ENCODE measurements at regions not wholly inside any gene's neighbourhood (a gene's known extent, or its start where the extent isn't known, plus 50 kb on each side); places are given as distances from the start of the nearest gene placed in this dataset.

DNA sequence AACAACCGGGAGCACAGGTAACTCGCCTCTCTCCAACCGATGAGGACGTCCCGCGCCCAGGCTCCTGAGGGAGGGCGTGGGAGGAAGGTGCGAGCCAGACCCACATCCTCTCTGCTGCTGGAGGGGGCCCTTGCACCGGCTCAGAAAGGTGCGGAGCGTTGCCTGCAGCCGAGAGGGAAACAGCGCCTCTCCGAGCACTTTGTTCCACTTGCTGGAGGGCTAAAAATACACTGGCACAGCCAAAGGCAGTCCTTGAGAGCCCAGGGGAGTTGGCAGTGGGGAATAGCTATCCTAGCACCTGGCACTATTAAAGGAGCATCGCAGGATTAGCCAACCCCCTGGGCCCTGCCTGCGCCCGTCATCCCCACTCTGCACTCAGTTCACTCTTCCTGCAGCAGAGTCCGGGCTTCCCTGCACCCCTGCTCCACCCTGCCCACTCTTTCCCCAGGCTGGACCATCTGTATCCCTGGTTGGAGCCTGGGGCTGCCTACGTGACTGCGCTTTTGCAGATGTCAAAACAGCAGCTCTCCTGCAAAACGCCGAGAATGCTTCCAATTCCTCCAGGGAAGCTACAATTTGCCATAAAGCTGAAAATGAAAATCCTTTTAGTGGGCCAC lies 108.9 kb downstream of the SNX5 start (continued):
- TF ChIP-seq, protein P1, sequence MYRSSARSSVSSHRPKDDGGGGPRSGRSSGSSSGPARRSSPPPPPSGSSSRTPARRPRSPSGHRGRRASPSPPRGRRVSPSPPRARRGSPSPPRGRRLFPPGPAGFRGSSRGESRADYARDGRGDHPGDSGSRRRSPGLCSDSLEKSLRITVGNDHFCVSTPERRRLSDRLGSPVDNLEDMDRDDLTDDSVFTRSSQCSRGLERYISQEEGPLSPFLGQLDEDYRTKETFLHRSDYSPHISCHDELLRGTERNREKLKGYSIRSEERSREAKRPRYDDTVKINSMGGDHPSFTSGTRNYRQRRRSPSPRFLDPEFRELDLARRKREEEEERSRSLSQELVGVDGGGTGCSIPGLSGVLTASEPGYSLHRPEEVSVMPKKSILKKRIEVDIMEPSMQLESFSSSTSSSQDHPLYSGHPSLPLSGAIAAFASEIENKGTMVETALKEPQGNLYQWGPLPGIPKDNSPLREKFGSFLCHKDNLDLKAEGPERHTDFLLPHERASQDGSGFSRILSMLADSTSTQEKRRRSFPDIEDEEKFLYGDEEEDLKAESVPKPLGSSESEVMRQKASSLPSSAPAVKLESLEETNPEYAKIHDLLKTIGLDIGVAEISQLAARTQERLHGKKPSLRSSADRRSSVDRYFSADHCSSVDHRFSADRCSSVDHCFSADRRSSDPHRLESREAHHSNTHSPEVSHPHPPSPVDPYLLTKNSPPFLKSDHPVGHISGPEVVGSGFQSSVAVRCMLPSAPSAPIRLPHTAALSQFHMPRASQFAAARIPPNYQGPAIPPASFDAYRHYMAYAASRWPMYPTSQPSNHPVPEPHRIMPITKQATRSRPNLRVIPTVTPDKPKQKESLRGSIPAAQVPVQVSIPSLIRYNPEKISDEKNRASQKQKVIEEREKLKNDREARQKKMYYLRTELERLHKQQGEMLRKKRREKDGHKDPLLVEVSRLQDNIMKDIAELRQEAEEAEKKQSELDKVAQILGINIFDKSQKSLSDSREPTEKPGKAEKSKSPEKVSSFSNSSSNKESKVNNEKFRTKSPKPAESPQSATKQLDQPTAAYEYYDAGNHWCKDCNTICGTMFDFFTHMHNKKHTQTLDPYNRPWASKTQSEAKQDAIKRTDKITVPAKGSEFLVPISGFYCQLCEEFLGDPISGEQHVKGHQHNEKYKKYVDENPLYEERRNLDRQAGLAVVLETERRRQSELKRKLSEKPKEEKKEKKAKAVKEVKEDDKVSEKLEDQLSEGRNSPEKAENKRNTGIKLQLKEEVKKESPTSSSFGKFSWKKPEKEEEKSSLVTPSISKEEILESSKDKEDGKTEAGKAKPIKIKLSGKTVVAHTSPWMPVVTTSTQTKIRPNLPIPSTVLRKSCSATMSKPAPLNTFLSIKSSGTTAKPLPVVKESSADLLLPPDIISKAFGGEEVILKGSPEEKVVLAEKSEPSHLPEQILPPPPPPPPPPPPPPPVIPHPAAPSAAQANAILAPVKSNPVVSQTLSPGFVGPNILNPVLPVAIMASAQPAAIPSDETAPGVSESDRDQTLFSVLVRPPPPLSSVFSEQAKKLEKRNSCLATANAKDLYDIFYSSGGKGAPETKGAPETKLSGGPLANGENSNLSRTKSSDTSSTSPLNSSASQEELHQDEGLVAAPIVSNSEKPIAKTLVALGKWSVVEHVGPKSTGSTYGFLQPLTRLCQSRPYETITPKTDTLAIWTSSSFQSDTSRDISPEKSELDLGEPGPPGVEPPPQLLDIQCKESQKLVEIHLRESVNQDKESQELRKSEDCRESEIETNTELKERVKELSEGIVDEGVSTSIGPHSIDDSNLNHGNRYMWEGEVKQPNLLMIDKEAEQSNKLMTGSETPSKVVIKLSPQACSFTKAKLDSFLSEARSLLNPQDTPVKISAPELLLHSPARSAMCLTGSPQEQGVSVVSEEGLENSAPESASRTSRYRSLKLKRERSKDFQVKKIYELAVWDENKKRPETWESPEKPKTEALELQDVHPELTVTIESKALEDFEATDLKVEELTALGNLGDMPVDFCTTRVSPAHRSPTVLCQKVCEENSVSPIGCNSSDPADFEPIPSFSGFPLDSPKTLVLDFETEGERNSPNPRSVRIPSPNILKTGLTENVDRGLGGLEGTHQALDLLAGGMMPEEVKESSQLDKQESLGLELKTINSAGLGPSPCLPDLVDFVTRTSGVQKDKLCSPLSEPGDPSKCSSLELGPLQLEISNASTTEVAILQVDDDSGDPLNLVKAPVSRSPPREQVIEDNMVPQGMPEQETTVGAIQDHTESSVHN (CRISPR knock-in tag; IDR thresholded peaks at IDR 0.05) = no peak
- TF ChIP-seq ZBTB4 (CRISPR knock-in tag; IDR thresholded peaks at IDR 0.05; ENCODE audit: borderline replicate concordance) (peak; percentile 98; the same call in 1 of the 2 replicates), HNRNPL (IDR thresholded peaks at IDR 0.05; ENCODE audit: low read depth, low read length) (peak; percentile 46; the same call in 1 of the 2 replicates), RBFOX2 (IDR thresholded peaks at IDR 0.05; ENCODE audit: low read depth, low read length) (peak; percentile 80), ZNF326 (CRISPR knock-in tag; IDR thresholded peaks at IDR 0.05; ENCODE audit: borderline replicate concordance) (0 out of 2 replicates have a peak, but pooled peaks have one; percentile 53), HES4 (CRISPR knock-in tag; IDR thresholded peaks at IDR 0.05; ENCODE audit: borderline replicate concordance) (peak; percentile 46; the same call in 1 of the 2 replicates), ZNF709 (CRISPR knock-in tag; IDR thresholded peaks at IDR 0.05) (0 out of 2 replicates have a peak, but pooled peaks have one; percentile 32), ZNF44 (CRISPR knock-in tag; IDR thresholded peaks at IDR 0.05) (0 out of 2 replicates have a peak, but pooled peaks have one; percentile 13), ZNF446 (CRISPR knock-in tag; IDR thresholded peaks at IDR 0.05) (0 out of 2 replicates have a peak, but pooled peaks have one; percentile 56), TAF15 (IDR thresholded peaks at IDR 0.05; ENCODE audit: low read depth, low read length, poor library complexity, severe bottlenecking) (peak; percentile 76)
- TF ChIP-seq, protein P2, sequence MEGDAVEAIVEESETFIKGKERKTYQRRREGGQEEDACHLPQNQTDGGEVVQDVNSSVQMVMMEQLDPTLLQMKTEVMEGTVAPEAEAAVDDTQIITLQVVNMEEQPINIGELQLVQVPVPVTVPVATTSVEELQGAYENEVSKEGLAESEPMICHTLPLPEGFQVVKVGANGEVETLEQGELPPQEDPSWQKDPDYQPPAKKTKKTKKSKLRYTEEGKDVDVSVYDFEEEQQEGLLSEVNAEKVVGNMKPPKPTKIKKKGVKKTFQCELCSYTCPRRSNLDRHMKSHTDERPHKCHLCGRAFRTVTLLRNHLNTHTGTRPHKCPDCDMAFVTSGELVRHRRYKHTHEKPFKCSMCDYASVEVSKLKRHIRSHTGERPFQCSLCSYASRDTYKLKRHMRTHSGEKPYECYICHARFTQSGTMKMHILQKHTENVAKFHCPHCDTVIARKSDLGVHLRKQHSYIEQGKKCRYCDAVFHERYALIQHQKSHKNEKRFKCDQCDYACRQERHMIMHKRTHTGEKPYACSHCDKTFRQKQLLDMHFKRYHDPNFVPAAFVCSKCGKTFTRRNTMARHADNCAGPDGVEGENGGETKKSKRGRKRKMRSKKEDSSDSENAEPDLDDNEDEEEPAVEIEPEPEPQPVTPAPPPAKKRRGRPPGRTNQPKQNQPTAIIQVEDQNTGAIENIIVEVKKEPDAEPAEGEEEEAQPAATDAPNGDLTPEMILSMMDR (CRISPR knock-in tag; IDR thresholded peaks at IDR 0.05) = peak; percentile 53
- TF ChIP-seq, protein P3, sequence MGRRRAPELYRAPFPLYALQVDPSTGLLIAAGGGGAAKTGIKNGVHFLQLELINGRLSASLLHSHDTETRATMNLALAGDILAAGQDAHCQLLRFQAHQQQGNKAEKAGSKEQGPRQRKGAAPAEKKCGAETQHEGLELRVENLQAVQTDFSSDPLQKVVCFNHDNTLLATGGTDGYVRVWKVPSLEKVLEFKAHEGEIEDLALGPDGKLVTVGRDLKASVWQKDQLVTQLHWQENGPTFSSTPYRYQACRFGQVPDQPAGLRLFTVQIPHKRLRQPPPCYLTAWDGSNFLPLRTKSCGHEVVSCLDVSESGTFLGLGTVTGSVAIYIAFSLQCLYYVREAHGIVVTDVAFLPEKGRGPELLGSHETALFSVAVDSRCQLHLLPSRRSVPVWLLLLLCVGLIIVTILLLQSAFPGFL (CRISPR knock-in tag; IDR thresholded peaks at IDR 0.05) = no peak

All from HepG2 (cell line).